ENCODE measurements at regions not wholly inside any gene's neighbourhood (a gene's known extent, or its start where the extent isn't known, plus 50 kb on each side); places are given as distances from the start of the nearest gene placed in this dataset.

DNA sequence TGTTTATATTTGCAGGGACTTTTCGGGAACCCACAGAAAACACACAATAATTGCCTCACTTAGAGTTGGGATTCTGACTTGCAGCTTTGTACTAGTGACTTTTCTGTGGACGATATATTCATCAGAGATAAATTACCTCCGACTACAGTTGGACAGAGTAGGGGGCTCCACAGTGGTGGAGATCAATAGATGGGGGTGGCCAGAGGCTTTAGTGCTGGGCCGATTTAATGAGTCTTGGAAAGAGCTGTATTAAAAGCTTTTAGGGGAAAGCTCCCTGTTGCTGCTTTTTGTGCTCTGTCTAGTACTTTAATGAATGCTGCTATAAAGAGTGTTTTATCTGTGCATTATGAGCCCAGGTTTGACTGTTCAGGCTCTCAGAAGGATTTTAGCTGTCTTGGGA lies 359.2 kb upstream of the DPYD start:
- no peak for DNase-seq

GRCh38 chr1:98278055-98278454 lies 357.2 kb upstream of the DPYD start:
- no peak for DNase-seq

DNA sequence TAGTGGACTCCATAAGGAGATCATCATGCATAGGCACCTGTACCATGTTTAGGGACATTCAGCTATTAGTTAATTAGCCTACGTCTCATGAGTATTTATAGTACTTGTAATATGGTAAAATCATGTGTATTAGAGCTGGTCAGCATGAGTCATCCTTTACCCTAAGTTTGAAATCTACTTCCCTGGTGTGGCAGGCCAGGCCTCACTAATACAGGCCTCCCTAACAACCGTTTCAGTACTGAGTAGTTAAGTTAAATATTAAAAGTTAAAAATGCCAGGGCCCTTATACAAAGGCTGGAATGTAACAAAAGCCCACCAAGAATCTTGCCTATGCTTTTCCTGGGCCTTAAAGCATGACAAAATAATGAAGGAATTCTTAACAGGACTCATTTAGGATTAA lies 356.3 kb upstream of the DPYD start:
- DNase-seq = peak; percentile 10 to 70 (median 50)

DNA sequence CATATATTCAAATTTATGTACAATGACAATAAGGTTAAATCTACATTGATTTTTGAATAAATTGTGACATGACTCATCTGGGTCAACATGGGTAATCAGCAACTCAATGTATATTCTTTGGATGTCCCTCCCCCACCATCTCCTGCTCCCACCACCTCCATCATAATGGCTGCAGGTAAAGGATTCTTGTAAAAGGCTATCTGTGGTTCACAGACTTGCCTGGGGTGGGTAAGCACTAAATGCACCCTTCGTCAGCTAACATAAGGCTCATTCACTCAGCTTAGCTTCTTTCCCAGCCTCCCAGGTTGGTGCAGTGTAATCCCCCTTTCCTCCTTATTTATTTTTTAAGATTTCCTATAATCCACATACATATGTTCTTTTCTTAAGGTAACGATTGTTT lies 355.7 kb upstream of the DPYD start:
- DNase-seq = no peak

- no peak for DNase-seq
Measured at GRCh38 chr1:98268316-98268715, 347.5 kb upstream of the DPYD start.

DNA sequence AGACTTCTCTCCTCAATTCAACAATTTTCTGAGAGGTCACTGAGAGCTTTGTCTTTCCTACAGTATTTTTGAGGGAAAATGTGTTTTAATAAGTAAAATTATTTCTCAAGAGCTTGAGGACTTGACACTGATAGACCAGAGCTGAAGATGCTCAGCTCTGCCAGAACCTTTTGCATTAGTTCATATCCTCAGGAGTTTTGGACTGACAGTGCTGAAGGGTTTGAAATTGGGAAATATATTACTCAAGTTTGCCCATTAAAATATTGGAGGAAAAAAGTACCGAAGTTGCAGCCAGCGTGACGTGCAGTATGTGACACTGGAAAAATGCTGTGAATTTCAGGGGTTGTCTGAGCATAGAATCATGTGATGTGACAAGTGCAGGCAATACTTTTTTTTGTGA lies 346.6 kb upstream of the DPYD start:
- no peak for DNase-seq

- no peak for DNase-seq
Measured at GRCh38 chr1:98264727-98265126, 343.9 kb upstream of the DPYD start.

GRCh38 chr1:98260839-98261238 lies 340.0 kb upstream of the DPYD start:
- no peak for DNase-seq

DNA sequence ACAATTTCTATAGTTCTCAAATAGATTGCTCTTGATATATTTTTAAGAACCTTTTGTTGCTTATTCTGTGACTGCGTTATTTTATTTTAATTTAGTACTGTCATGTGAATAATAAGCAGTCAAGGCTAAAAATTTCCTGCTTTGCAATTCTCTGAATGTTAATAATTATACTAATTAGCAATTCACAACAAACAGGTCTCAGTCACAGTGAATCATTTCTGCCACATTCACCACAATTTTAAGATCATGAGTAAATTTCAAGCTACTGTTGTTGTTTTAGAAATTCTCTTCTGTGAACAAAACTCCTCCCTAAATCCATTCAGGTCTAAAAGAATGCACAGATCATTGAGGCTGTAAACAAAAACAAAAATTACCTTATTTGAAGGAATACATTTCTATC lies 339.6 kb upstream of the DPYD start:
- DNase-seq = no peak

DNA sequence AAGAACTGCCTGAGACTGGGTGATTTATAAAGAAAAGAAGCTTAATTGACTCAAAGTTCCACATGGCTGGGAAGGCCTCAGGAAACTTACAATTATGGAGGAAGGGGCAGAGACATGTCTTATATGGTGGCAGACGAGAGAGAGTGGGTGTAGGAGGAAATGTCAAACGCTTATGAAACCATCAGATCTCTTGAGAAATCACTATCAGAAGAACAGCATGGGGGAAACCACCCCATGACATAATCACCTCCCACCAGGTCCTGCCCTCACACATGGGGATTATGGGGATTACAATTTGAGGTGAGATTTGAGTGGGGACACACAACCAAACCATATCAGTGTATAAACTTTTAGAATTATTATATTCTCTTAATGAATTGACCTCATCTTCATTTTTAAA lies 335.9 kb upstream of the DPYD start:
- peak in 2 of 4 experiments; percentile 13 to 18 for DNase-seq

GRCh38 chr1:98253145-98253544 lies 332.3 kb upstream of the DPYD start:
- DNase-seq = no peak

GRCh38 chr1:98251497-98251896 lies 330.7 kb upstream of the DPYD start:
- DNase-seq = no peak

GRCh38 chr1:98232678-98233077 lies 311.8 kb upstream of the DPYD start:
- peak; percentile 4 to 45 (median 23) for DNase-seq

GRCh38 chr1:98222706-98223105 lies 301.9 kb upstream of the DPYD start:
- DNase-seq = no peak

- DNase-seq = no peak
Measured at GRCh38 chr1:98221923-98222322, 301.1 kb upstream of the DPYD start.

DNA sequence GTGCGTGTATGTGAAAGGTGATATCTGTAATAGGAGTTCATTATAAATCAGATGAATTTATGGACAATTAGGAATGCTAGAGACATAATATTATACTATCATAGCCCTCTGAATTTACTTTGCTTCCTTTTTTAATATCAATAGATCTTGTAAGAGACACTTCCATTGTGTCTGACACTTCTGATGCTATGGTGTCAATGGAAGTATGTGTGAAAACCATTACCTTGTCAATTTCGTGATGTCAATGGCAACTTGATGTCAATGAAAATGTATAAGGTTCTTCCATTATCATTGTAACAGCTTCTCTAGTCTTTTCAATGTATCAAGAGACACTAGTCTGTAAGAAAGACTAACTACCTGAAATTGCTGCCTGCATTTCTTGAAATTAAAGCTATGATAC lies 296.8 kb upstream of the DPYD start:
- DNase-seq = no peak

DNA sequence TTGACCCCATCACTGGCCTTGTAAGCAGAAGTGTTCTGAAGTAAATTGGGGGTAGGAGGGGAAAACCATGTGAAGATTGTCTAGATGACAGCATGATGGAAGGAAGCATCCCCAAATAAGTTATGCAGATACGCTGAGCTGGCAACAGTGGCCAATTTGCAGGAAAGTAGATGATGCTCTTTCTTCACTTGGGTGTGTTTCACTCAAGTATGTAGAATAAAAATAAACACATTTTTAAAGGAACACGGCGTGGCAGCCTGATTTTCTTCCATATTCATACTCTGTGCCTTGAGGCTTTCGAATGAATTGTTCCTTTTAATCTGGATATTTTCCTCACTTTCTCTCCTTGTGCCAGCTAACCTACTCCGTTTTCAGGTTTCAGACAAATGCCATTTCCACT lies 295.5 kb upstream of the DPYD start:
- DNase-seq = no peak

DNA sequence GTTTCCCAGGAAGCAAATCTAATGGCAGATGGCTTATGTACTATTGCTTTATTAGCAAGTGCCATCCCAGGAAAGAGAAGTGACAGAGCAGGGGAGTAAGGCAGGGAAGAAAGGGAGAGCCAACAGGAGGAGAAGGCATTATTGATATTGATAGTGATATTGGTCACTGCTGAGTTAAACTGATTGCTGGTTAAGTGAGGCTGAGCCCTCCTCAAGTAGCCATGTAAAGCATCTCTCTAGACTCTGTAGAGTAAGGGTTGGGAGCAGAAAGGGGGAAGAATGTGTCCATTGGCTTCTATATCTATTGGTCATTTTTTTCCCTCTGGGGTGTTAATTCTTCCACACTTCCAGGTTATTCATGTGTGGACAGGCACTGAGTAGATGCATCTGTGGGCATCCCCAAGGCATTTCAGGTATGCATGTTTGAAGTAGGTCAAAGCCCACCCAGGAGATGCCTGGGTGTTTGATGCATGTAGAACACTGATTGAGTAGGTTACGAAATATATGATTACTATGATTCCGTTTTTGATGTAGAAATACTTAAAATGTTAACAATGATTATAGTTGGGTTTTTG lies 290.5 kb upstream of the DPYD start:
- DNase-seq = no peak

DNA sequence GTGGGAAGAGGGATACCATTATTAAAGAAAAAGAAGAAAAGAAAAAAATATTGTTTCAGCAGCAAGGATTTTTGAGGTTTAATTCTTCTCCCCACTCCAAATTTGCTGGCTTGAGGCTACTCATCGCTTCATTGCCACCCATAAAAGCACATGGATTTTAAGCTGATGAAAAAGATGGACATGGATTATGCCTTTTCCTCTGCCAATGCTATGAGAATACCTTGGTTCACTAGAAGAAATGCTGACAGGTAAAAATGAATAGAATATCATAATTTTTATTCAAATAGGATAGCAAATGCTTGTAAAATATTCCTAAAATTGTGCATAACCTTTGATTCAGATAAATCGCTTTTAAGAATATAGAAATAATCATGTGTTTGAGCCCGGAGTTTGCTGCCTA lies 289.7 kb upstream of the DPYD start:
- no peak for DNase-seq

GRCh38 chr1:98210064-98210463 lies 289.2 kb upstream of the DPYD start:
- no peak for DNase-seq

GRCh38 chr1:98205291-98206017 lies 284.6 kb upstream of the DPYD start:
- DNase-seq = peak in 1 of 4 experiments; percentile 1

DNA sequence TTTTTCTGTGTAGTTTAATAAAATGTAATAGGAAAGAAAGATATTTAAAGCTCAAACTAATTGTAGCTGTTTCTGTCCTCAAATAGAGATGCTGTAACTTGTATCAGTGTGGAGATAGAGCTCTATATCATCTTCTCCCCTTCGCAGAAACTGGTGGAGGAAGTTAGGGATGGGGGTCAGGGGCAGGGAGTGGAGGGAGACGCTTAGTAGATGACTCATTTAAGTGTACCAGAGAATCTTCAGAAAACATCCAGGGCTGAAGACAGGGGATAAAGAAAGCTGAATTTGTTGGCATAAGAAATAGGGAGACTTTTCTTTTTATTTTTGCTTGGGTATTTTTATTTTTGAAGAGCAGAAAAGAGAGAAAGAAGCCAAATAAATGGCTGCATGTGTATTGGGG lies 282.6 kb upstream of the DPYD start:
- no peak for DNase-seq

- no peak for DNase-seq
Measured at GRCh38 chr1:98201666-98202081, 280.8 kb upstream of the DPYD start.

DNA sequence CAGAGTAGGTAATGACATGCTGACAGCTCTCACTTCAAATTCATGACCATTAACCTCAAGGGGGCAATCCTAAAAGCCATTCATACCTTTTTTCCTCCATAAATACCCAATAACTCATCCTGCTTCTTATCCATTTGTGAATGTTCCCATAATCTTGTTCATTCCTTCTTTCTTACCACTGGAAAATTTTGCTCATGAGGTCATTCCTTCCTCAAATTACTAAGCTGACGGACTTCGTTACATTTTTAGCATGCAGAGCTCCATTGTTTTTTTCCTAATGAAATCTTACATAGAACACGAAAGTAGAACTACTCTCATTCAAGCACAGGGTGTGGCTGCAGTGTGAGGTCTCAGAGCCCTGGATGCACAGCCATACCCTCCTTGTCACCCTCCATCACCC lies 276.5 kb upstream of the DPYD start:
- no peak for DNase-seq

DNA sequence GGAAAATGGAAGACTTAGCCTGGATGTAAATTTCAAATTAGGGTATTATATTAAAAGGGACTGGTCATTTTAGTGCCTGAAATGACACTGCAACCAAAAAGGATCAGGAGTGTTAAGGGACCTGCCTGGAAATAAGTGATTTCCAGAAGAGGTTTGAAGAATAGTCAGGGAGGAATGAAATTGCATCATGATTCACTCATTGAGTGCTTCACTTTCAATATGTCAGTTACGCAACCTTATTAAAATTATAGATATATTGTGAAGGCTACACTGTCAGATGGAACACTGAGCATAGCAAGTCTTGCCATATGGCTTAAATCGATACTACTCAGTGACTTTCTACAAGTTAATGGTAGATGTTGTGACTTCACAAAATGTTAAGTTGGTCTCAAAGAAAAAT lies 275.2 kb upstream of the DPYD start:
- DNase-seq = no peak

Data from suppressor macrophage (primary cell).